ENCODE measurements at regions not wholly inside any gene's neighbourhood (a gene's known extent, or its start where the extent isn't known, plus 50 kb on each side); places are given as distances from the start of the nearest gene placed in this dataset.
A peak's percentile ranks its signal among the peaks of the same experiment; 100 is the strongest.

DNA sequence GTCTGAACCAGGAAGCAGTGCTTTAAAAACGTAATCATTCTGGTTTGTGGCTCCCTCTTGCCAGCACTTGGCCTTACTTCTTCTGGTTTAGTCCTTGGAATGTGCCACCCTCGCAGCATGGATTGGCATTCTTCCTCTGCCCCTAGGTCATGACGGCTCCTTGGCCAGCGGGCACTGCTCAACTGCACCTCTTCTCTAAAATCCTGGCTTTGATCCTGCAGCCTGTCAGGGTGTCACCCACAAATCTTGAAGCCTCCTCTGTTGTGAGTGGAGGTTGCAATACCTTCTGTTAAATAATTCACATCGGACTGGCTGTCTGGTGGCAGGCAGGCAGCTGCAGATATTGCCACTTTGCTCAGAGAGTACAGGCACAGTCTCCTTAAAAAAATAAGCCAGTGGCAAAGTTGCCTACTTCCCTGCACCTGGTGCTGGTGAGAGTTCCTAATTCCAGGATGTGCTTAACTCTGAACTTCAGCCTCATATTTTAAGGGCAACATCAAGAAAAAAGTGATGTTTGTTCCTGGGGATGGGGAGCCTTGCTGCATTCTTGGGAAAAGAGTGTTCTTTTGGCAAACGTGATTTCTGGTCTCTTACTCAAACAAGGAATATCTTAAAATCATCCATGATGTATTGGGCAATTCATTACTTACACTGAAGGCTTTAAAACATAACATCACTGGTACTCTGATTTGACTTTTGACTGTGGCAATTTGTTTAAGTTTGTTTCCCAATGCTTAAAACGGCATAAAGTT lies 179.8 kb downstream of the FOXA2 start:
- peak; percentile 30 for DNase-seq (ENCODE audit: low read depth)

- DNase-seq (ENCODE audit: low read depth) = peak; percentile 35
Observed at GRCh38 chr20:22403632-22404361, 180.6 kb downstream of the FOXA2 start.

DNA sequence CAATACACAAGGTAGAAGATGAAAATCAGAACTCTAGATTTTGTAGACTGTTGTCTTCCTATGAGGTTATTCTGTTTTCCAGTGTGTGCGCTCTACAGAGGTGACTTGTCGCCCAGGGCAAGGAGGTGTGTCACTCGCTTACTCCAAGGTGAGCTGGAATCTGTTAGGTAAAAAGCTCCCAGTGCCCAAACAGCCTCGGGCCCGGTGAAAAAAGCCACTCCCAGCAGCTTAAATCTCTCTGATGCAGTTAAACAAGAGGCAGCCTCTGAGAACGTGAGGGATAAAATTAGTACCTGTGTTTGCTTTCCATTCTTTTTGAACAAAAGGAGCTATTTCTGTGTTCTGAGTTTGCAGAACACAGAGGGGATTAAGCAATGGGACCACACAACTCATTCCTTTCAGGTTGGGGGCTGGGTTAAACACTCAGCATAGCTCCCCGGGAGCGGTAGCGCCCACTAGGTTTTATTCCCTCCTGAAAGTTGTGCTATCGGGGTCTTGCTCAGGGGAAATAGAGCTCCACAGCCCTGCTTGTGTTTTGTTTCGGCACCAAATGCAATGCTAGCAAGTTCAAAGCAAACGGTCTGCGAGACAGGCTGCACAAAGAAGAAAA lies 181.2 kb downstream of the FOXA2 start:
- no peak for DNase-seq (ENCODE audit: low read depth)

GRCh38 chr20:22402550-22402949 lies 181.8 kb downstream of the FOXA2 start:
- no peak for DNase-seq (ENCODE audit: low read depth)

GRCh38 chr20:22400440-22400839 lies 183.9 kb downstream of the FOXA2 start:
- DNase-seq (ENCODE audit: low read depth) = no peak

DNA sequence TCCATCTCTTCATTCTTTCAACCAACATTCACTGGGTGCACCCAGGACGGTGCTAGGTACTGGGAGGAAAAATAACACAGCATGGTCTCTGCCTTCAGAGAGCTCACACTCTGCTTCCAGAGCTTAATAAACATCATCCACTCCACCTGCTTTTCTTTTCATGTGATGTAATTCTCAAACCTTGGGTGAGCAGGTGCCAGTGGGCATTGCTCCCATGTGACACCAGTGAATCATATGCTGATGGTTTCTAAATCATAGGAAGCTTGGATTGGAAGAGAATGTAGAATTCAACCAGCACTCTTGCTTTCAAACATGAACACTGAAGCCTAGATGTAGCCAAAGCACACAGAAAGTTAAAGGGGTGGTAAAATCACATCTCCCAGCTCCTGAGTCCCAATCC lies 189.8 kb downstream of the FOXA2 start:
- DNase-seq (ENCODE audit: low read depth) = no peak

GRCh38 chr20:22390543-22390903 lies 193.8 kb downstream of the FOXA2 start:
- no peak for DNase-seq (ENCODE audit: low read depth)

- peak; percentile 89 for DNase-seq (ENCODE audit: low read depth)
Observed at GRCh38 chr20:22389836-22390542, 194.4 kb downstream of the FOXA2 start.

DNA sequence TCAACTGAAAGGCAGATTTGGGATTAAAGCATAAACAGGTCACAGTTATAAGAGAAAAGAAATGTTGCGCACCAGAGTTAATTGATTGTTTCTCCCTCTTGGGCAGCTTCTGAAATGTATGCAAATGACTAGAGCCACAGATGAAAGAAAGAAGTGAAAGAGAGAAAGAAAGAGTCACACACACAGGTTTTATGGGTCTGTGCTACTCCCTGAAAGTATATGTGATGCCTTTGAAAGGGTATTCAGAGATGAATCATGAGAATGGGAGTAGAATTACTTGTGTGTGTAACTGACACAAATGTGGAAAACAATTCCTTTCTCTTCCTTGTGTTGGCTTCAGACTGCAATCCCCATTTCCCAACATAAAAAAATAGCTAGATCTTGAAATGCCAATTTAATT lies 196.9 kb downstream of the FOXA2 start:
- DNase-seq (ENCODE audit: low read depth) = no peak

GRCh38 chr20:22386306-22386623 lies 198.1 kb downstream of the FOXA2 start:
- DNase-seq (ENCODE audit: low read depth) = no peak

DNA sequence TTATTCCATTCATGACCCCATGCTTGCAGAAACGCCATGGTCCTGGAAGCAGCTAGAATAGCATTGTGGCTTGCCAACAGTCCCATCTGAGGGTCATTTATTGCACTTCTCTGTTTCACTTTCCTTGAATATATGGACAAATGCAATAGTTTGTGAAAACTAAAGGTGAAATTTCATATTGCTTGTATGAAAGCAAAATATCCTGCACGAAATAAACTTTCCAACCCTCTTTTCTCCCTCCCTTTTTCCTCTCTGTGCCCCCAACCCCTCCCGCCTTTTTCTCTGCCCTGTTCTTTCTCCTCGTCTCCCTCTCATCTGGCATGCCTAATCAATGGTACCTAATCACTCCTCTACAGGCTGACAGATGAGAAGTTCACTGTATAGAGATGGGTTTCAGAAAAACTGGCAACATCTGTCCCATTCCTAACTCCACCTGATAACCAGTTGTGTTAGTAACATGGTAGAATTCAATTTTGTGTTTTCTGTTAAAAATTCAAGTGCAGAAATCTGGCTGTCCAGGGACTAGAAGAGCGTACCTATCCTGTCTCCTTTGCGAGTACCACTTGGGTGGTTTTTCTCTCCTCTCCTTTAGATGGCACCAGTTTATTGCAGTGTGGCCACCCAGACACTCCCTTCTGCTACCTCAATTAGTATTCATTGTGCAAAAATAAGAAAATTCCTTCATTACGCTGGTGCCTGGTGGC lies 198.6 kb downstream of the FOXA2 start:
- peak; percentile 33 for DNase-seq (ENCODE audit: low read depth)

GRCh38 chr20:22384978-22385377 lies 199.4 kb downstream of the FOXA2 start:
- no peak for DNase-seq (ENCODE audit: low read depth)

DNA sequence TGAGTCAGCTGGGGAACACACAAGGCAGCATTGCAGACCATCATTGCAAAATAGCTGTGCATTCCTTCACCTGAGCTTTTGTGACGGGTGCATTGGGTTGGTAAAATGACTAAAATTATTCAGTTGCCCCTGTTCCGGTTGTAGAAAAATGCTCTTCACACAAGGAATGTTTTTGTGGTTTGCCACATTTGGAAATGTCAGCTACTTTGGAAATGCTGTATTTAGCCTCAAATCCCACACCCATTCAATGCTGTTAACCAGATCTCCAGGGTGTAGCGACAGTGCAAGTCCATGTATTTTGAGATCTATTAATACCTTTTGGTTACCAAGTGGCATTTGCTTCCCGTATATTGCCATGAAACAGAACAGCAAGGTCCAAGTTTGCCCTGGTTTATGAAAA lies 201.2 kb downstream of the FOXA2 start:
- peak; percentile 69 for DNase-seq (ENCODE audit: low read depth)

GRCh38 chr20:22382742-22383141 lies 201.6 kb downstream of the FOXA2 start:
- no peak for DNase-seq (ENCODE audit: low read depth)

DNA sequence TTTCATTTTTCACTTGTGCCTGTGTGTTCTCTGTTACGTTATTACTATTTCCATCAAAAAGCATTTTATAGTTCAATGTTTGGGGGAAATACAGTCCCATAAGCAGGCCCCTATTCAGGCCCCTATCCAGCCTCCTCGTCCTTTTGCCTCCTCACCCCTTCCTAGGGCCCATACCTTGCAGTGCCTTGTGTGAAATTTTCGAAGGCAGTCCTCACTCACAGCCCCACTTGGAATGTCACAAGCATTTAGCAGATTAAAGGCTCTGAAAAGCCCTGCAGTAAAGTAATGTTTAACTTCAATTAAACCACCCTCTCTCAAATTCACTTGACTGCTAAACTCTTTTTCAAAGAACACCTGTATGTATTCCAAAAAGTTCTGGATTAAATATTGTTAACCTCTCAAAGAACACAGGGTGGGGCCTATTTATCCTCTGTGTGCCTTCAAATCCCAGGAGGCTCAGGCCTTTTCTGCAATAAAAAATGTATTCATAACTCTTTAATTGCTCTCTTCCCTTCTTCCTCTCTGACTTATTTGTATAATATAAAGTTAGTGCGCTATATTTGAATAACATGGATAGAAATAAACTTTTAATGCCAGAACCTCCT lies 202.5 kb downstream of the FOXA2 start:
- DNase-seq (ENCODE audit: low read depth) = no peak

DNA sequence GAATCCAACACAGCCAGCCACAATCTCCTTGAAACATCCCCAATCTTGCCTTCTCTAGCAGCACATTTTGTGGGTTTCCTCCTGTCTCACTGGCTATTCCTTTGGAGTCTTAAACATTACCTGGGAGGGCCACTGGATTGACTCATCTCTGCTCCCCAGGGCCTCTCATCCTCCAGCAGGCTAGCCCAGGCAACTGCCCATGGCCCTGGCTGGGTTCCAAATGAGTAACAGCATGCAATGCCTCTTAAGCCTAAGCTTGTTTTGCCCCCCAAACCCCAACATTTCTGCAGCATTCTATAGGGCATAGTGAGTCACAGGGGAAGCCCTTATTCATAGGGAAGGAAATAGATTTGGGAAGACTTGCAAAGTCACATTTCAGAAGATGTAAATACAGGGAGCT lies 204.9 kb downstream of the FOXA2 start:
- peak; percentile 85 for DNase-seq (ENCODE audit: low read depth)

GRCh38 chr20:22374678-22375590 lies 209.4 kb downstream of the FOXA2 start:
- DNase-seq (ENCODE audit: low read depth) = peak; percentile 22

GRCh38 chr20:22374066-22374465 lies 210.3 kb downstream of the FOXA2 start:
- DNase-seq (ENCODE audit: low read depth) = no peak

- DNase-seq (ENCODE audit: low read depth) = no peak
Observed at GRCh38 chr20:22373164-22373895, 211.0 kb downstream of the FOXA2 start.

- no peak for DNase-seq (ENCODE audit: low read depth)
Observed at GRCh38 chr20:22371843-22372242, 212.5 kb downstream of the FOXA2 start.

Data from RPMI7951 (cell line).